Activated B cell treated with CpG ODN at 0.5 μM for 24 hours (primary cell): ENCODE measurements at regions not wholly inside any gene's neighbourhood (a gene's known extent, or its start where the extent isn't known, plus 50 kb on each side); places are given as distances from the start of the nearest gene placed in this dataset.

Experiments
- ATAC-seq: fragments of 200-7000 bp; cut with Tn5 transposase; one replicate; pipeline ENCODE4 v1.10.0; 2021; ENCODE audit warnings: low read depth, mild to moderate bottlenecking, moderate library complexity
- CTCF ChIA-PET: fragments of 350-600 bp; sonication (Branson Sonifier 250); formaldehyde crosslinking; loops from one replicate; lab custom pipeline; 2021; ENCODE audit warnings: antibody characterized with exemption; lab: Charles Lee
- POLR2A ChIA-PET: fragments of 350-600 bp; sonication (Branson Sonifier 250); formaldehyde crosslinking; loops from one replicate; lab custom pipeline; 2021; ENCODE audit warnings: antibody characterized with exemption; lab: Charles Lee
- DNase-seq: peaks from one replicate; pipeline ENCODE4 v3.0.0; 2022
- H3K27ac Mint-ChIP-seq: one replicate; pipeline ENCODE4 v1.8.0; 2020; ENCODE audit warnings: mixed read lengths
- H3K27me3 Mint-ChIP-seq: one replicate; pipeline ENCODE4 v1.8.0; 2021; ENCODE audit warnings: mixed read lengths
- H3K36me3 Mint-ChIP-seq: one replicate; pipeline ENCODE4 v1.8.0; 2021; ENCODE audit warnings: low read depth, mixed read lengths
- H3K4me1 Mint-ChIP-seq: one replicate; pipeline ENCODE4 v1.8.0; 2021; ENCODE audit warnings: mixed read lengths
- H3K4me3 Mint-ChIP-seq: one replicate; pipeline ENCODE4 v1.8.0; 2020; ENCODE audit warnings: mild to moderate bottlenecking, mixed read lengths
- H3K9me3 Mint-ChIP-seq: one replicate; pipeline ENCODE4 v1.8.0; 2020; ENCODE audit warnings: mixed read lengths
- intact Hi-C: fragments of 100-400 bp; cut with micrococcal nuclease; formaldehyde crosslinking; loops from one replicate; pipeline ENCODE4 v1.15.1; 2024
- TF ChIP-seq, protein P1 (sequence below): fragments of 200-600 bp; IDR thresholded peaks from one replicate; pipeline ENCODE4 v1.8.0; 2022; ENCODE audit warnings: antibody characterized with exemption, mild to moderate bottlenecking

DNA sequence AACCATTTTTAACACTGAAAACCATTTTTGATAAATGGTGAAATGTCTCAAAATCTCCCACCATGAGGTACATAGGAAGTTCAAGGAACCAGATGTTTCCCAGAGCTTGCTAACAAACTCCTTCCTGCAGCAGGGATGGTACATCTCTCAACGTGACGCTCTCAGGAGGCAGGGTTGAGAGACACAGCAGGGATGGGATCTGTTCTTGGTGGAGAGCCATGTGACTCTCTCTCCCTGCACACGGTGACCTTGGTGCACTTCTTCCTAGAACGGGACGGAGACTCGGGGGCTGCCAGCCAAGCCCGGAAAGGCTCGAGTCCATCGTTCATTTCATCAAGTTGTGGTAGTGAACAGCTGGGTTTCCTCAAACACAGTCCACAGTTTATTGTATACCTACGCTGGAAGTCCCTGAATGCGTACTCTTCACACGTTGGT lies 94.2 kb downstream of the FAM50B start:
- no peaks in the 10 kb centered on the region for H3K36me3 Mint-ChIP-seq
- CTCF ChIA-PET, result no interaction called here
- H3K4me3 Mint-ChIP-seq, result no peak overlapping the region
- H3K27me3 Mint-ChIP-seq, result peaks cover 31% of the 10 kb centered on the region
- DNase-seq, result no peak
- no peaks in the 10 kb centered on the region for H3K4me1 Mint-ChIP-seq
- no peaks in the 10 kb centered on the region for H3K9me3 Mint-ChIP-seq
- no peak for ATAC-seq
- H3K27ac Mint-ChIP-seq, result no peak overlapping the region
- TF ChIP-seq, protein P1, sequence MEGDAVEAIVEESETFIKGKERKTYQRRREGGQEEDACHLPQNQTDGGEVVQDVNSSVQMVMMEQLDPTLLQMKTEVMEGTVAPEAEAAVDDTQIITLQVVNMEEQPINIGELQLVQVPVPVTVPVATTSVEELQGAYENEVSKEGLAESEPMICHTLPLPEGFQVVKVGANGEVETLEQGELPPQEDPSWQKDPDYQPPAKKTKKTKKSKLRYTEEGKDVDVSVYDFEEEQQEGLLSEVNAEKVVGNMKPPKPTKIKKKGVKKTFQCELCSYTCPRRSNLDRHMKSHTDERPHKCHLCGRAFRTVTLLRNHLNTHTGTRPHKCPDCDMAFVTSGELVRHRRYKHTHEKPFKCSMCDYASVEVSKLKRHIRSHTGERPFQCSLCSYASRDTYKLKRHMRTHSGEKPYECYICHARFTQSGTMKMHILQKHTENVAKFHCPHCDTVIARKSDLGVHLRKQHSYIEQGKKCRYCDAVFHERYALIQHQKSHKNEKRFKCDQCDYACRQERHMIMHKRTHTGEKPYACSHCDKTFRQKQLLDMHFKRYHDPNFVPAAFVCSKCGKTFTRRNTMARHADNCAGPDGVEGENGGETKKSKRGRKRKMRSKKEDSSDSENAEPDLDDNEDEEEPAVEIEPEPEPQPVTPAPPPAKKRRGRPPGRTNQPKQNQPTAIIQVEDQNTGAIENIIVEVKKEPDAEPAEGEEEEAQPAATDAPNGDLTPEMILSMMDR, result no peak
- POLR2A ChIA-PET, result no interaction called here
- intact Hi-C loops, result no loop called here

DNA sequence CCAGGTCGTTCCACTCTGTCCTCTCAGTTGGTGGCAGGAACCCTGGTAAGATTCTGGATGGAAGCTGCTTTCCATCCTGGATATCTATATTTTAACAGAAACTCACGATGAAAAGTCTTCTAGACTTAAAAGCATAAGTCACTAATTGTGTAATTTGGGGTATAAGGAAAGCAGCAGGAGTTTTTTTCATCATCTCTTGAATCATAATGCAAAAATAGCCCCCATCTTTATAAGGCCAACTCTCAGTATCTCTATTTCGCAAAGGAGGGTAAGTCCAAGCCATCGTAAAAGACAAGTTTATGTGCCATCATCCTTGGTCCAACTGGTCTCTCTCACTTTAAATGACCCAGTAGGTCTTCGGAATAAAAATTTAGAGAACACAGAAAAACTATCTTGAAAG lies 95.1 kb downstream of the FAM50B start:
- H3K9me3 Mint-ChIP-seq, result no peaks in the 10 kb centered on the region
- no peak overlapping the region for H3K4me3 Mint-ChIP-seq
- no peak overlapping the region for H3K27ac Mint-ChIP-seq
- H3K27me3 Mint-ChIP-seq, result peaks cover 28% of the 10 kb centered on the region
- CTCF ChIA-PET, result no interaction called here
- DNase-seq (no peak), ATAC-seq (no peak)
- H3K36me3 Mint-ChIP-seq, result no peaks in the 10 kb centered on the region
- POLR2A ChIA-PET, result no interaction called here
- intact Hi-C loops, result no loop called here
- no peaks in the 10 kb centered on the region for H3K4me1 Mint-ChIP-seq
- TF ChIP-seq, protein P1, result no peak

DNA sequence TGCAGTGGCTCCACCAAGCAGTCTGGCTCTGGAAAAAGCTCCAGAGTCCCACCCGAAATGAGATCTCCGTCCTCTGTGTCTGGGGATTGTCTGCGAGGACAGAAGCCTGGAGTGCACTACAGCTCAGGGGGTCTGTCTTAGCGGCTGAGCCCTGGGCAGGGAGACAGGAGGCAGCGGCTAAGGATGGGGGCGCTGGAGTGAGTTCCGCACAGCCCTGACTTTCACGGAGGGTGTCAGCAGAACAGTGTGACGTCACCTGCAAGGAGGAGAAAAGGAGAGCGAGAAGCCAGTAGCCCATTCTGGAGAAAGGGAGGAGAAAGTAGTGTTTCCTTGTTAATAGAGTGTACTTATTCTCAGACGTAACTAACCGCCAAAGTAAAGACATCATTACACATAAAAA lies 97.6 kb downstream of the FAM50B start:
- DNase-seq (no peak), ATAC-seq (no peak)
- Mint-ChIP-seq H3K9me3 (peaks cover 5% of the 10 kb centered on the region), H3K4me1 (no peaks in the 10 kb centered on the region), H3K36me3 (no peaks in the 10 kb centered on the region), H3K27me3 (peaks cover 28% of the 10 kb centered on the region), H3K4me3 (no peak overlapping the region), H3K27ac (no peak overlapping the region)
- intact Hi-C loops, result no loop called here
- ChIA-PET CTCF (no interaction called here), POLR2A (no interaction called here)
- TF ChIP-seq, protein P1, result no peak

DNA sequence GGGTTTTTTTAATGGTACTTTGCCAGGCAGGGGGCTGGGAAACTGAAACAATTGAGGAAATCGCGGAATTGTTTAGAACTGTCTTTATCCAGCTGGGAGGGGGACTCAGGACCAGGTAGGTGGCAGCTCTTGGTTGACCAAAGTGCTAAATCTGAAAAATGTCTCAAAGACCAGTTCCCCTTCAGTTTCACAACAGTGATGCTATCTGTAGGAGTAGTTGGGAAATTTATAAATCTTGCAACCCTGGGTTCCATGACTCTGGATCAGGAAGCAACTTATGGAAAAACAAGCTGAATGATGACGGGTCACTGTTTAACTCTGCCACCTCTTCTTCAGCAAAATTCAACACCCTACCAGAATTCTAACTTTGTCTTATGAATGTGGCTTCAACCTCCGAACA lies 99.7 kb downstream of the FAM50B start:
- ChIA-PET CTCF (interaction anchor here (1.1 kb wide), 1 partner anchor 29 kb away, joined by 3 read pairs; no protein-coding TSS in a partner anchor), POLR2A (no interaction called here)
- no peak for DNase-seq
- intact Hi-C loops, result no loop called here
- no peaks in the 10 kb centered on the region for H3K4me1 Mint-ChIP-seq
- no peak overlapping the region for H3K27ac Mint-ChIP-seq
- H3K27me3 Mint-ChIP-seq, result peaks cover 25% of the 10 kb centered on the region
- ATAC-seq, result no peak
- TF ChIP-seq, protein P1, result no peak
- H3K4me3 Mint-ChIP-seq, result no peak overlapping the region
- no peaks in the 10 kb centered on the region for H3K36me3 Mint-ChIP-seq
- H3K9me3 Mint-ChIP-seq, result peaks cover 7% of the 10 kb centered on the region

DNA sequence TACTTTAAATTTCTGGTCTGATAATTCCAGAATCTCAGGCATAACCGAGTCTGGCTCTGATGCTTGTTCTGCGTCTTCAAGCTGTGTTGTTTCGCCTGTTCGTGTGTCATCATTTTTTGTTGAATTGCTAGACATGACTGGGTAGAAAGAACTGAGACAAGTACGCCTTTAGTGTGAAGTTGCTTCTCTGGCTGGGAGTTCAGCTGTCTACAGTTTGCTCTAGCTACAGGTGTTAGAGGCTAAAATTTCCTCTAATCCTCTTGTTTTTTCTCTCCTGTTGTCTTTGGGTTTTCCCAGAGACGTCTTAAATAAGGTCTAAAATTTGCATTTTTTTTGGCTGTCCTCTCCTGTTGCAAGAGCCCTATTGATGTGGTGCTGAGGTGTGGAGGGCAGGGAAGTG lies 100.3 kb downstream of the FAM50B start:
- ChIA-PET CTCF (interaction anchor here (1.1 kb wide), 1 partner anchor 29 kb away, joined by 3 read pairs; no protein-coding TSS in a partner anchor), POLR2A (no interaction called here)
- DNase-seq, result no peak
- TF ChIP-seq, protein P1, result no peak
- ATAC-seq, result no peak
- Mint-ChIP-seq H3K4me3 (no peak overlapping the region), H3K36me3 (no peaks in the 10 kb centered on the region), H3K9me3 (peaks cover 7% of the 10 kb centered on the region), H3K27ac (no peak overlapping the region), H3K27me3 (peaks cover 23% of the 10 kb centered on the region), H3K4me1 (no peaks in the 10 kb centered on the region)
- intact Hi-C loops, result no loop called here
